CD4-positive, alpha-beta T cell treated with Interleukin-4 for 4 hours (primary cell): ENCODE measurements at regions not wholly inside any gene's neighbourhood (a gene's known extent, or its start where the extent isn't known, plus 50 kb on each side); places are given as distances from the start of the nearest gene placed in this dataset.
A peak's percentile ranks its signal among the peaks of the same experiment; 100 is the strongest.
"Not testable (repeated sequence)": the region's sequence is repeated elsewhere in the genome, so short reads cannot be mapped to it uniquely, and the experiment has no call there.

ENCODE experiments used
- DNase-seq: peaks from one replicate; pipeline ENCODE4 v3.0.0-alpha.2; 2020

GRCh38 chr6:43932259-43933147 lies 162.5 kb downstream of the VEGFA start:
- no peak for DNase-seq

GRCh38 chr6:43931201-43931600 lies 161.2 kb downstream of the VEGFA start:
- DNase-seq: no peak

- no peak for DNase-seq
These were observed 160.6 kb downstream of the VEGFA start for GRCh38 chr6:43930440-43931154.

- DNase-seq: no peak
These were observed 159.5 kb downstream of the VEGFA start for GRCh38 chr6:43929511-43929910.

GRCh38 chr6:43927532-43928210 lies 157.7 kb downstream of the VEGFA start:
- no peak for DNase-seq

GRCh38 chr6:43926634-43927531 lies 156.9 kb downstream of the VEGFA start:
- no peak for DNase-seq

GRCh38 chr6:43925636-43926139 lies 155.7 kb downstream of the VEGFA start:
- DNase-seq: not testable (repeated sequence)

- DNase-seq: peak; percentile 34
These were observed 154.3 kb downstream of the VEGFA start for GRCh38 chr6:43924222-43924702.

GRCh38 chr6:43923376-43924221 lies 153.6 kb downstream of the VEGFA start:
- DNase-seq: no peak

GRCh38 chr6:43922426-43923375 lies 152.7 kb downstream of the VEGFA start:
- DNase-seq: no peak

GRCh38 chr6:43921548-43922425 lies 151.8 kb downstream of the VEGFA start:
- DNase-seq: no peak

GRCh38 chr6:43921039-43921438 lies 151.0 kb downstream of the VEGFA start:
- no peak for DNase-seq

- DNase-seq: no peak
These were observed 149.8 kb downstream of the VEGFA start for GRCh38 chr6:43919774-43920173.

GRCh38 chr6:43917878-43918382 lies 147.9 kb downstream of the VEGFA start:
- DNase-seq: no peak

- no peak for DNase-seq
These were observed 147.2 kb downstream of the VEGFA start for GRCh38 chr6:43916924-43917877.

- DNase-seq: no peak
These were observed 146.2 kb downstream of the VEGFA start for GRCh38 chr6:43915986-43916923.
